ENCODE measurements at regions not wholly inside any gene's neighbourhood (a gene's known extent, or its start where the extent isn't known, plus 50 kb on each side); places are given as distances from the start of the nearest gene placed in this dataset.

DNA sequence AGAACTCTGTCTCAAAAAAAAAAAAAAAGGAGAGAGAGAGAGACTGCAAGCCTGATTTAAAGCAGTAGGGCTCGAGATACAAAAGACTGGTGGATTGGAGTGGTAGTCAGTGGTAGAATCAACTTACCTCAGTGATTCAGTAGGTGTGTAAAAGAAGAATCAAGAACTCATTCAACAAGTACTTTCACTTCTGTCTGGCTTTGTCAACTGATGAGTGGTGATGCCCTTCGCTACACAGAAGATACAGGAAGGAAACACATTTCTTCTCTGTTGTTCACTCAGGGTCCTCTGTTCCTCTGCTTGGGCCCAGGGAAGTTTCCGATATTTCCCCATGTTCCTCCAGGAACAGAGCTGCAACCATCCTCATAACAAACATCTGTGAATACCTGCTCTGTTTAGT lies 68.6 kb upstream of the COG2 start:
- no peak overlapping the region for H3K27ac ChIP-seq
- WGBS, 2 donors: 82 to 89% methylated on average over 3 of the region's 3 CpGs
- no peaks in the 10 kb centered on the region for H3K36me3 ChIP-seq (ENCODE audit: low read depth, missing control alignments)
- intact Hi-C loops (cut with DNase I; ENCODE audit: low total_unique reads): no loop called here
- H3K4me1 ChIP-seq: no peaks in the 10 kb centered on the region
- no peaks in the 10 kb centered on the region for H3K9me3 ChIP-seq
- no peak for TF ChIP-seq POLR2A (IDR thresholded peaks at IDR 0.05)
- TF ChIP-seq, protein P1, sequence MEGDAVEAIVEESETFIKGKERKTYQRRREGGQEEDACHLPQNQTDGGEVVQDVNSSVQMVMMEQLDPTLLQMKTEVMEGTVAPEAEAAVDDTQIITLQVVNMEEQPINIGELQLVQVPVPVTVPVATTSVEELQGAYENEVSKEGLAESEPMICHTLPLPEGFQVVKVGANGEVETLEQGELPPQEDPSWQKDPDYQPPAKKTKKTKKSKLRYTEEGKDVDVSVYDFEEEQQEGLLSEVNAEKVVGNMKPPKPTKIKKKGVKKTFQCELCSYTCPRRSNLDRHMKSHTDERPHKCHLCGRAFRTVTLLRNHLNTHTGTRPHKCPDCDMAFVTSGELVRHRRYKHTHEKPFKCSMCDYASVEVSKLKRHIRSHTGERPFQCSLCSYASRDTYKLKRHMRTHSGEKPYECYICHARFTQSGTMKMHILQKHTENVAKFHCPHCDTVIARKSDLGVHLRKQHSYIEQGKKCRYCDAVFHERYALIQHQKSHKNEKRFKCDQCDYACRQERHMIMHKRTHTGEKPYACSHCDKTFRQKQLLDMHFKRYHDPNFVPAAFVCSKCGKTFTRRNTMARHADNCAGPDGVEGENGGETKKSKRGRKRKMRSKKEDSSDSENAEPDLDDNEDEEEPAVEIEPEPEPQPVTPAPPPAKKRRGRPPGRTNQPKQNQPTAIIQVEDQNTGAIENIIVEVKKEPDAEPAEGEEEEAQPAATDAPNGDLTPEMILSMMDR (IDR thresholded peaks at IDR 0.05): no peak
- no peak overlapping the region for H3K4me3 ChIP-seq
- H3K27me3 ChIP-seq: no peaks in the 10 kb centered on the region
- no peak for DNase-seq

DNA sequence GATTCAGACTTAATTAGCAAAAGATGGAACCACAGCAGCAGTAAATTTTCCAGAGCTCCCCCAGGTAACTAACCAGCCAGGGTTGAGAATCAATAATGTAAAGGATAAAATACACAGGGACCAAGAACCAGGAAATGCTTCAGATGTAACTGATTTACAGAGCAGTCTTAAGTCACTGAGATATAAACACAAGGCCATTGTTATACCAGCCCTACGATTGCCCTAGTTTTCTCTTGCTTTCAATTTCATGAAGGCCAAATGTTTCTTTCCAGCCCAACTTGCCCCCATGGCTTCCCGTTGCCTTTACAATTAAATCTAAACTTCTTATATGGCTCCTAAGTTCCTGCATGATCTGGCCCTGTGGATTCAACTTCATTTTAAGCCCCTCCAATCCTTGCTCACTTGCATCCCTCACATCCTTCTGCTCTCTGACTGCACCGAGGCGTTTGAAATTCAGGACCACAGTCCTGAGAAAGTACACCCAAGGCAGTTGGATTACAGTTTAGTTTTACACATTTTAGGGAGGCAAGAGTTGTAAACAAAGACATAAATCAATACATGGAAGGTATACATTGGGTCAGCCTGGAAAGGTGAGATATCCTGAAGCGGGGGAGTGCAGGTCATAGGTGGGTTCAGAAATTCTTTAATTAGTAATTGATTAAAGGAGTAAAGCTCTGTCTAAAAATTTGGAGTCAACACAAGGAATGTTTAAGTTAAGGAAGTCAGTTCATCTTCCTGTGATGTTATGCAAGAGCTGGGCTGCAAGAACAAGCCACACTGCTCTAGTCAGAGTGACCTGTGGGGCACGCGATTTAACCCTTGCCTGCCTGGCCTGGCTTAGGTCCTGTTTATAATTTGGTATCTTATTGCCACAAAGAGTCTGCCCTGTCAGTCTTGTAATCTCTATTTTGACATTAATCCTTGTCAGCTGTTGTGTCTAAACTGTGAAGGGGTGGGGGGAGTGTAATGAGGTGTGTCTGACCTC lies 69.9 kb upstream of the COG2 start:
- TF ChIP-seq, protein P1 (IDR thresholded peaks at IDR 0.05): no peak
- no peak for TF ChIP-seq POLR2A (IDR thresholded peaks at IDR 0.05)
- Histone ChIP-seq H3K36me3 (ENCODE audit: low read depth, missing control alignments) (no peaks in the 10 kb centered on the region), H3K4me3 (no peak overlapping the region), H3K27ac (no peak overlapping the region), H3K9me3 (no peaks in the 10 kb centered on the region), H3K4me1 (no peaks in the 10 kb centered on the region), H3K27me3 (no peaks in the 10 kb centered on the region)
- intact Hi-C loops (cut with DNase I; ENCODE audit: low total_unique reads): no loop called here
- DNase-seq: no peak
- WGBS, 2 donors: 36 to 39% methylated on average over 7 of the region's 7 CpGs

GRCh38 chr1:230570724-230571360 lies 71.4 kb upstream of the COG2 start:
- no peak for DNase-seq
- no peaks in the 10 kb centered on the region for H3K36me3 ChIP-seq (ENCODE audit: low read depth, missing control alignments)
- 57 to 60% methylated on average over 4 of the region's 4 CpGs for WGBS, 2 donors
- no peak for TF ChIP-seq POLR2A (IDR thresholded peaks at IDR 0.05)
- TF ChIP-seq, protein P1 (IDR thresholded peaks at IDR 0.05): no peak
- H3K4me1 ChIP-seq: no peaks in the 10 kb centered on the region
- no peak overlapping the region for H3K4me3 ChIP-seq
- intact Hi-C loops (cut with DNase I; ENCODE audit: low total_unique reads): no loop called here
- no peaks in the 10 kb centered on the region for H3K27me3 ChIP-seq
- no peaks in the 10 kb centered on the region for H3K9me3 ChIP-seq
- no peak overlapping the region for H3K27ac ChIP-seq

GRCh38 chr1:230569201-230569600 lies 73.1 kb upstream of the COG2 start:
- TF ChIP-seq, protein P1 (IDR thresholded peaks at IDR 0.05): no peak
- TF ChIP-seq POLR2A (IDR thresholded peaks at IDR 0.05): no peak
- WGBS, 2 donors: 91 to 96% methylated on average over 9 of the region's 9 CpGs
- H3K4me1 ChIP-seq: no peaks in the 10 kb centered on the region

More at GRCh38 chr1:230569201-230569600, 73.1 kb upstream of the COG2 start:
- Histone ChIP-seq H3K27ac (no peak overlapping the region), H3K36me3 (ENCODE audit: low read depth, missing control alignments) (no peaks in the 10 kb centered on the region), H3K27me3 (no peaks in the 10 kb centered on the region), H3K9me3 (no peaks in the 10 kb centered on the region), H3K4me3 (no peak overlapping the region)
- intact Hi-C loops (cut with DNase I; ENCODE audit: low total_unique reads): no loop called here
- DNase-seq: no peak

Measured in testis (tissue), 2 donors.